ENCODE measurements at regions not wholly inside any gene's neighbourhood (a gene's known extent, or its start where the extent isn't known, plus 50 kb on each side); places are given as distances from the start of the nearest gene placed in this dataset.
"Not testable (repeated sequence)": the region's sequence is repeated elsewhere in the genome, so short reads cannot be mapped to it uniquely, and the experiment has no call there.

DNA sequence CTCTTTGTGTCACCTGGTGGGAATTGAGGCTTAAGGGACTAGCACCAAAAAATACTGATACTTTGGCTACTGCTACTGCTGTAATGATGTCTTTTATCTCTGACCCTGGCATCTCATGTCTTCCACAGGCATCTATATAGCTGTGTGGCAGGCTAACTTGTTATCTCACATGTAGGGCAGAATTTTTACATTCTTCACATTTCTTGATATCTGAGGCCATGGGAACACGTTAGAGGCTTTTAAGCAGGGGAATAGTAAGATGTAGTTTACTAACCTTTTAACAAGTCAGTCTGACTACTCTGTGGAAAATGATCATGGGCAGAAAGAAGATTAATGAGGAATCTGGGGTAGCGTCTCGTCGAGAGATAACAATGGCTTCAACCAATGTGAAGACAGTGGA is 498.4 kb downstream of the PCNX1 start:
- no peak for DNase-seq

DNA sequence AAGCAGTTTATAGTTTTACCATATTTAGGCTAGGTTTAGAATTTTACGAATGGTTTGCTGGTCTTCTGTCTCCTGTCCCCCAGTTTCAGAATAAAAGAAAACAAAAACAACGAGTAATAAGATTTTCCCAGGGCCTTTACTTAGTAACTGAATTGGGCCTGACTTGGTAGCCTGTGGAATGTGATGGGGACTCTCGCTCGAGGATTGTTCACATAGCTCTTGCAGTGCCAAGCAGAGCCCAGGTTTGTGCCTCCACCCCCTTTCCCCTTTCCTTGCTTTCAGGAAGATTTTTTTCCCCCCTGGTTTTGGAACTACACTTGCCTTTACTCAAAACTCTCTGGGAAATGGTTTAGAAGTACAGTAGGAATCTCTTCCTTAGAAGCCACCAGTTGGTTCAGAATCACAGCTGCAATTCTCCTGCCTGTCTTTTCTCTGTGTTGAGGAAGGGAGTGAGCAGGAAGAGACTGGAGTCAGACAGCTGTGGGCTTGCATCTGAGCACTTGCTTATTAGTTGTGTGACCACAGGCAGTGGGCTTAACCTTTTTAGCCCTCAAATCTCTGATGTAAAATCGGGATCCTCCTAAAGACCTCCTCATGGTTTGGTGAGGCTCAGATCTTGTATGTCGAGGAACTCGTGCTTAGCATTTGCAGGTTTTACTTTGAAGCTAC is 501.2 kb downstream of the PCNX1 start:
- DNase-seq = no peak

- DNase-seq = no peak
Observed at GRCh38 chr14:71410578-71411284, 503.5 kb downstream of the PCNX1 start.

DNA sequence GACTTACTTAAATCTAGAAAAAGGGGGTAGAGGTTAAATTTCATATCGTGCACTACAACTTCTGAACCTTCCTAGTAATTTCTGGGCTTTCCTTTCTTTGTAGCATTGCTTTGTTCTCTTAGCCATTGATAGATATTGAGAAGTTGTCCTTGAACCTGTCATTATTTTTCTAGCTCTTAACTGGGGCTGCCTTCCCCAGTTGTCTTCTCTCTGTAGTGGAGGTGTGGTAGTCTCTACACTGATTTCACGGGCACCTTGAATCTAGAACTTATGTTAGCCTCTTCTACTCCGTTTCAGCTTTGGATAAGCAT is 504.0 kb downstream of the PCNX1 start:
- no peak for DNase-seq

- no peak for DNase-seq
Observed at GRCh38 chr14:71411738-71412137, 504.5 kb downstream of the PCNX1 start.

DNA sequence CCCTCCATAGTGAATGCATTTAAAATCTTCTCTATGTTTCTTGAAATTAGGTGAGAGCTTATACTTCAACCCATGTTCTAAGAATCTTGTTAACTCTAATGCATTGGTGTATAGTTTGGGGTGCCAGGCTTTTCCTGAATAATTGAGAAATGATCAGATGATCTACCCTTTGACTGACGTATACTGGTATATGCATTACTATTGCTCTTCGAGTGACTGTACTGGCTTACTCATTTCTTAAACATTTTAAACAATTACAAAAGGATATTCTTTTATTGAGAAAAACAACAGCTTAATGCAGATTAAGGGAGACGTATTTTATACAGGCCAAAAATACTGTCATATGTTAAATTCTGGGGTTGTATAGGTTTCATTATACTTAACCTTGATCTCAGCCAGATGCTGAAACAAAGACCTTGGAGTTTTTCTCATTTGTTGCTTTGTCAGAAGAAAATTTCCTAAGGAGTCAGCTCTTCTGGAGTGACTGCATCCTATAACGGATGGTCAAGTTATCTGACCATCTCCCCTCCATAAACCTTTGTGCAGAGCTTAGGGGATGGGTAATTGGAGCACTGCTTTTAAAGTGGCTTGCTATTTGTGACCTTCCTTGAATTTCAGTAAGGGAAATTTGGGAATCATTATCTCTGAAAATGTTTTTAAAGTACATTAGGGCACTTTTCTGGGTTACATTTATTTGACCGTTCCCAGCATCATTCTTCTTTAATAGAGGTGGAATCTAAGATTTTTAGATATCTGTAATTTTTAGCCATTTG is 507.6 kb downstream of the PCNX1 start:
- DNase-seq = no peak

DNA sequence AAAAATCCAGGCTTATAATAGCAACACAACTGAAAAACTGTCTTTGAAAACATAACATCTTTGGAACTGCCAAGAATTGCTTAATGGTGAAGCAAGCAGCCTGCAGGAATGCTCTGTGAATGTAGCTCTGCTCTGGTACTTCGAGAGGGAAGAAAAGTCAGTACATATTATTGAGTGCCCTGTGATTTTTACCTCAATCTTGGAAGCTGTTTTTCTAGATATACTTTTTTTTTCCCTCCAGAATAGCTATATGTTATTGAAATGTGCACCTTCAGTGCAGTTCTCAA is 508.1 kb downstream of the PCNX1 start:
- DNase-seq = no peak

- DNase-seq = no peak
Observed at GRCh38 chr14:71416392-71416791, 509.1 kb downstream of the PCNX1 start.

DNA sequence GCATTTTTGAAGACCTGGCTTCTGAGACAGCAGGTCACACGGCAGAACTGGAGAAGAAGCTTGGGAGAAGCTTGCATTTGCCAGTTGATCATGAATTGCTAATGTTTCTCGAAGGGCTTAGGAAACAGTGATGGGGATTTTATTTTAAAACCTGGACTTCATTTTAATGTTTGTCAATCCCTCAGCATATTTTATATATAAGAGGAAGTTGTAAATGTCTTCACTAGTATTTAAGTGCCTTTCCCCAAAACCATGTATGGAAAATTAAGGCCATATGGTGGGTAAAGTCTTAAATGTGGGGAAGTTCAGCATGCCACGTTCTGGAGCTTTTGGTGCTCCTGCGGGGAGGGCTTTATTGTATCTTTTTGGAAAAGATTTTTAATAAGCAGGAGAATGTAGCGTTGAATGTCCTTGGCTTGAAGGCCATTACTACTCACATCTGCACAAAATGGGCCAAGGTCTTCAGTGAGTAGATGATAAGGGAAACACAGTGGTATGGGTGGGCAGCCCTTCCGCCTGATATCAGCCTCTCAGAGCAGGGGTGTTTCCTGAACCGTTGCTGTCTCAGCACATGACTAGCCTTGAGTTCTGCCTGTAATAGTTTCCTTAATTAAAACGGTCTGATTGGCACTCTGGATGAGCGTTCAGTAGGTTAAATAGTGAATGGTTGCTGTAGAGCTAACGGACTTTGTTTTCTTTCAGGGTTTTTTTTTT is 511.4 kb downstream of the PCNX1 start:
- peak; percentile 84 for DNase-seq

DNA sequence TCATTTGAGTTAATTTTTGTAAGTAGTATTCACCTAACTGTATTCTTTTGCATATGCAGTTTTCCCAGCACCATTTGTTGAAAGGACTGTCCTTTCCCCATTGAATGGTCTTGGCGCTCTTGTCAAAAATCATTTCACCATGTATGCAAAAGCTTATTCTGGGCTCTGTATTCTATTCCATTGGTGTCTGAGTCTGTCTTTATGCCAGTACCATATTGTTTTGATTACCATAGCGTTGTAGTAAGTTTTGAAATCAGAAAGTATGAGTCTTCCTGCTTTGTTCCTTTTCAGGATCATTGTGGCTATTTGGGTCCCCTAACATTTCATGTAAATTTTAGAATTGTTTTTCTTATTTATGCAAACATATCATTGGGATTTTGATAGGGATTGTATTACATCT is 508.7 kb upstream of the RGS6 start:
- no peak for DNase-seq

DNA sequence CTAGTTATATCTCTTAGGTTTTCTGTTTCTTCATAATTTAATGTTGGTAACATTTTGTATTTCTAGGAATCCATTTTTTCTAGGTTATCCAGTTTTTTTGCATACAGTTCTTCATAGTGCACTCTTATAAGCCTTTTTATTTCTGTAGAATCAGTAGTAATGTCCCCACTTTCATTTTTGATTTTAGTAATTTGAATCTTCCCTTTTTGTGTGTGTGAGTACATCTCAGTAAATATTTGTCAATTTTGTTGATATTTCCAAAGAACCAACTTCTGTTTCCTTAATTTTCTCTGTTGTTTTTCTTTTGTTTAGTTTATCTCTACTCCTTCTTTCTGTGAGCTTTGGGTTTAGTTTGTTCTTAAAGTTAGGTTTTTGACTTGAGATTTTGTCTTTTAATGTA is 507.3 kb upstream of the RGS6 start:
- DNase-seq = no peak

DNA sequence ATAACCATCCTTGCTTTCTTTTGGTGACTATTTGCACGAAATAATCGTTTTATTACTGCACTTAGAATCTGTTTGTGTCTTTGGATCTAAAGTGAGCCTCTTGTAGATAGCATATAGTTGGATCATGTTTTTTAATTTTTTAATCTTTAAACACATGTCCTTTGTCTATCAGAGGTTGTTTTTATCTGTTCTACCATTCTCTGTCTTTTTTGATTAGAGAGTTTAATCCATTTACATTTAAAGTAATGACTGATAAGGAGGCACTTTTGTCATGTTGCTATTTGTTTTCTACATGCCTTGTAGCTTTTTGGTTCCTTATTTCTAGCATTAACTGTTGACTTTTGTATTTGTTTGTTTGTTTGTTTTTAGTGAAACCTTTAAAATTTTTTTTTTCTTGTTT is 506.2 kb upstream of the RGS6 start:
- DNase-seq = no peak

DNA sequence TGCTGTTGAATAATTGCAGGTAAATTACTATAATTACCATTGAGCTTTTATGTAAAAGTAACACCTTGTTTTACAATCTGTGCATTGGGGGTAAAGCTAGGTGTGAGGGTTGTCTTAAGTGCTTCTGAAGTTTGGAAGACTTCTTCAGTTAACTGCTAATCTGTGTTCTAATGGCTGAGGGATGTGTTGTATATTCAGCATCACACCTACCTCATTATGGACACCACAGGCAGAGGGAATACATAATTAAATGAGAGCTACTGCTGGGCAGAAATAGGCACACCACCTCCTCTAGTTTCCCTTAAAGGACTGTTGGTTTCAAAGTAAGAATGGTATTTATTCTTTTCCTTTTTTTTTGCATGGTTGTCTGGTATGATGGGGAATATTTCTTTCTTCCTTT is 502.3 kb upstream of the RGS6 start:
- DNase-seq = no peak

DNA sequence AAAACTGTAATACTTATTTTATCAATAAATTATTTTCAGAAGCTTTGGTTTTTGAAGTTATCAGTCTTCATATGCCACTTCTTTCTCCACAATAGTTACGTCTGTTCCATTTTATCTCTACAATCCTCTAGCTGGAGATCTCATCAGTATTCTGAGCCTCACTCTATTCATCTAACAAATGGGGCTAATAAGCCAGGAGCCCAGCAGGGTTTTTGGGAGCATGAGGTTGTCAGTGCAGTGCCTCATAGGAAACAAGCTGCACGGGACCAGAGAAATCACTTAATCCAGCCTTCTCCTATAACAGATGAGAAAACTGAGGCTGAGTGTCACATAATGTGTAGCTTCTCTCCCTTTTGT is 501.9 kb upstream of the RGS6 start:
- no peak for DNase-seq

DNA sequence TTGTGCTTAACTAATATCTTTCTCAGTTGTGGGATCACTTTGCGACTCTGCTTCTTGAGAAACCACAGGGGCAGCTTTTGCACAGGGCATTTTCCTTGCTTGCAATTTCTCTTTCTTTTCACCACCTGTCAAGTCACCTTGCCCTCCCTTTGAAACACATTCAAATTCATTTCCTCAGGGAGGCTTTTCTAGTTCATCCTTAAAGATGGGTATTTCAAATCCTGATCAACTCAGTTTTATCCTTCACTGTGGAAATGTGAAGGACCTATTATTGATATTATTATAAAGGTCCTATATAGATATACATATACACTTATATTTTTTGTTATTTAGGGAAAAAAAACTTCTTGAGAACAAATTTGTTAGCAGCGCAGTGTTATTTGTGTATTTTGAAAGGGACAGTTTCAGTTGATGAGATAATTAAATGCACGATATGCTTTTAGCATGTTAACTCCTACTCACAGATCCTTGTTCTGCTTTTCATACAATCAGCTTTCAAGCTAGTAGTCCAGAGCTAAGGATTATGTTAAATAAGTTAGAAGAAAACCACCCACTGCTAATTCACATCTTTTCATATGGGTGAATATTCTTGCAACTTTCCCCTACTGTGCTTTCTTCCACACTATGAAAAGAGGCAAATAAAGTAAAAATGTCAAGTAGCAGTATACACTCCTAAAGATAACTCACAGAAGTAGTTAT is 501.4 kb upstream of the RGS6 start:
- no peak for DNase-seq

- no peak for DNase-seq
Observed at GRCh38 chr14:71432334-71433110, 499.7 kb upstream of the RGS6 start.

DNA sequence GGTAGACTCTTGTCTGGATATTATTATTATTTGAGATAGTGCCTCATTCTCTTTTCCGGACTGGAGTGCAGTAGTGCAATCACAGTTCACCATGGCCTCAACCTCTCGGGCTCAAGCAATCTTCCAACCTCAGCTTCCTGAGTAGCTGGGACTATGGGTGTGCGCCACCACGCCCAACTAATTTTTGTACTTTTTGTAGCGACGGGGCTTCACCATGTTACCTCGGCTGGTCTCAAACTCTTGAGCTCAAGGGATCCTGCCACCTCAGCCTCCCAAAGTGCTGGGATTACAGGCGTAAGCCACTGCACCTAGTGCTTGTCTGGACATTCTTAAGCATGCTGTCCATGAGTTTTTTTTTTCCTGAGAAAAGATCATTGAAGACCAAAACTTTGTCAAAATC is 498.9 kb upstream of the RGS6 start:
- DNase-seq = no peak

DNA sequence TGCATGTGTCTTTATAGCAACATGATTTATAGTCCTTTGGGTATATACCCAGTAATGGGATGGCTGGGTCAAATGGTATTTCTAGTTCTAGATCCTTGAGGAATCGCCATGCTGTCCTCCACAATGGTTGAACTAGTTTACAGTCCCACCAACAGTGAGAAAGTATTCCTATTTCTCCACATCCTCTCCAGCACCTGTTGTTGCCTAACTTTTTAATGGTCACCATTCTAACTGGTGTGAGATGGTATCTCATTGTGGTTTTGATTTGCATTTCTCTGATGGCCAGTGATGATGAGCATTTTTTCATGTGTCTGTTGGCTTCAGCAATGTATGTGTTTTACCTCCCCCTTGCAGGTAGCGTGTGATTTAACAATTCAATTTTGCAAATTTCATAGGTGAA is 496.6 kb upstream of the RGS6 start:
- not testable (repeated sequence) for DNase-seq

- DNase-seq = no peak
Observed at GRCh38 chr14:71437870-71438269, 494.4 kb upstream of the RGS6 start.

- no peak for DNase-seq
Observed at GRCh38 chr14:71438684-71439083, 493.5 kb upstream of the RGS6 start.

- no peak for DNase-seq
Observed at GRCh38 chr14:71441126-71441525, 491.1 kb upstream of the RGS6 start.

GRCh38 chr14:71444030-71444822 is 488.0 kb upstream of the RGS6 start:
- DNase-seq = no peak

Data from hematopoietic multipotent progenitor cell treated with erythropoietin and hydrocortisone succinate and interleukin-3 and kit ligand, for 6 days (in vitro differentiated cells).